ENCODE measurements at regions not wholly inside any gene's neighbourhood (a gene's known extent, or its start where the extent isn't known, plus 50 kb on each side); places are given as distances from the start of the nearest gene placed in this dataset.

DNA sequence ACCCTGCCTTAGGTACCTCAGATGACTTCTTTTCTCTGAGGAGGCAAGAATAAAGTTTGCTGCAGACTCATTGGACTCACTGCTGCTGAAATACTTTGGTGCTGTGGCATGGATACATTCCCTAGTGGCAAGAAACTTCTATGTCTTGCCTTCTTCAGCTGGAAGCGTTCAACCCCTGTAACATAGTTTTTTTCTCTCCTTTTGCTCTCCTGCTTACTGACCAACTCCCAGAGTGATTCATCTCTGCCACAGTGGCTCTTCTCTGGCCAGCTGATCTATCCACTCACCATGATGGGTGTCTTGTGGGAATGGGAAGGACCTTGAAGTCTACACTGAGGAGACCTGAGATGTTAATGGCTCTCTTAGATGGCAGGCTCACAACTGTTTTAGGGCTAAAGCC lies 309.3 kb upstream of the LRRTM4 start:
- H3K4me3 ChIP-seq (ENCODE audit: low read depth in 1 of 5, low read length in 5 of 5): no peak overlapping the region
- H3K9me3 ChIP-seq (ENCODE audit: control insufficient read depth in 5 of 5, low read length in 5 of 5): peaks cover 0 to 36% (median 30%) of the 10 kb centered on the region in 5 donors

DNA sequence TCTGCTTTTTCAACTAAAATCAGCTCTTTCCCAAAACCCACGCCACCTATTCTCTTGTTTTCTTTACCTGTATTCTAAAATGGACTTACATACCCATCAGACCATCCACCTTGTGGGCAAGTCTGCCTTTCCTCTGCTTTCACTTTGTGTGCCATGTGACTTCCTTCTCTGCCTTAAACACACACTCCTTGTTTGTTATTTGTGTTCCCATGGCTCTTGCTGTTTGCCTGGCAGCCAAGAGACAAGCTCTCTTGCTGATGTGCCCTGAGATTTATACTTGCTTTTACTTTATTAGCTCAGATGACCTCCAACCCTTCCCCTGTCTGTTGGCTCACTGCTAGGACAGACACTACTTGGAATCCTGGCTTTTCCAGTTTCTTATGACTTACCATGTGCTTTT lies 309.7 kb upstream of the LRRTM4 start:
- H3K27ac ChIP-seq (ENCODE audit: low read depth, low read length): no peak overlapping the region
- H3K36me3 ChIP-seq (ENCODE audit: control insufficient read depth in 5 of 5, insufficient read depth in 5 of 5, low read length in 5 of 5): no peaks in the 10 kb centered on the region
- no peaks in the 10 kb centered on the region for H3K27me3 ChIP-seq (ENCODE audit: control insufficient read depth in 5 of 5, insufficient read depth in 4 of 5, low read length in 5 of 5)
- no peak overlapping the region for H3K9ac ChIP-seq (ENCODE audit: low read length in 5 of 5)
- H3K4me1 ChIP-seq (ENCODE audit: control insufficient read depth in 5 of 5, insufficient read depth in 5 of 5, low read length in 5 of 5): no peaks in the 10 kb centered on the region
- no peak overlapping the region for H3K4me3 ChIP-seq (ENCODE audit: low read depth in 1 of 5, low read length in 5 of 5)
- H3K9me3 ChIP-seq (ENCODE audit: control insufficient read depth in 5 of 5, low read length in 5 of 5): peaks cover 0 to 38% (median 30%) of the 10 kb centered on the region in 5 donors

More for the DNA sequence above, 309.3 kb upstream of the LRRTM4 start:
- no peaks in the 10 kb centered on the region for H3K36me3 ChIP-seq (ENCODE audit: control insufficient read depth in 5 of 5, insufficient read depth in 5 of 5, low read length in 5 of 5)
- H3K4me1 ChIP-seq (ENCODE audit: control insufficient read depth in 5 of 5, insufficient read depth in 5 of 5, low read length in 5 of 5): no peaks in the 10 kb centered on the region
- no peak overlapping the region for H3K9ac ChIP-seq (ENCODE audit: low read length in 5 of 5)
- H3K27ac ChIP-seq (ENCODE audit: low read depth, low read length): no peak overlapping the region
- no peaks in the 10 kb centered on the region for H3K27me3 ChIP-seq (ENCODE audit: control insufficient read depth in 5 of 5, insufficient read depth in 4 of 5, low read length in 5 of 5)

DNA sequence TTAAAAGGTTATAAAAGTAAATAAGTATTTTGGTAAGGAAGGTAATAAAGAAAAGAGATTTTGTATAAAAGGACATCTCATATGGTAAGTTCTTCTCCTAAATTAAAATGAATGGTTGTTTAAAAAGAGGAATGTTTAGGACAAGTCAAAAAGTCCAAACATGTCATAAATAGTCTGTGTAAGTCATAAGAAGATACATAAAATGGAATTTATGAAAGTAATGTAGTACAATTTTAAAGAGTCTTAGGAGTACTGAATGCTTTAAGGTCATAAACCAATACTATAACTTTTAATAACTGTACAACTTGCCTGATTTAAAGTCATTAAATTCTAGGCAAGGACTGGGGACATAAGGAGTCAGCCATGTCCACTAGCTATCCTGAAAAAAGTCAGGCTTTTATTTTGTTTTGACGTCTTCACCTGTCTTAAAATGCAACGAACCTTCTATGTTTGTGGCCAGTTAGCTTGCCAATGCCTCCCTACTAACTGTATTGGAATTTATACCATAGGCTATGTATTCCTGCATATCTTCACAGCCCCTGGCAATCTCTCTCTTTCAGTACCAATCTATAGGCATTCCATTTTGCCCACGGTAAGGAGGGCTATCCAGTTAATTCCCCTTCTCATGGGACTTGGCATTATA lies 312.3 kb upstream of the LRRTM4 start:
- H3K4me3 ChIP-seq (ENCODE audit: low read depth in 1 of 5, low read length in 5 of 5): no peak overlapping the region
- no peaks in the 10 kb centered on the region for H3K4me1 ChIP-seq (ENCODE audit: control insufficient read depth in 5 of 5, insufficient read depth in 5 of 5, low read length in 5 of 5)
- H3K27me3 ChIP-seq (ENCODE audit: control insufficient read depth in 5 of 5, insufficient read depth in 4 of 5, low read length in 5 of 5): no peaks in the 10 kb centered on the region
- H3K9me3 ChIP-seq (ENCODE audit: control insufficient read depth in 5 of 5, low read length in 5 of 5): peaks cover 0 to 40% (median 30%) of the 10 kb centered on the region in 5 donors
- H3K36me3 ChIP-seq (ENCODE audit: control insufficient read depth in 5 of 5, insufficient read depth in 5 of 5, low read length in 5 of 5): no peaks in the 10 kb centered on the region
- H3K27ac ChIP-seq (ENCODE audit: low read depth, low read length): no peak overlapping the region
- no peak overlapping the region for H3K9ac ChIP-seq (ENCODE audit: low read length in 5 of 5)

DNA sequence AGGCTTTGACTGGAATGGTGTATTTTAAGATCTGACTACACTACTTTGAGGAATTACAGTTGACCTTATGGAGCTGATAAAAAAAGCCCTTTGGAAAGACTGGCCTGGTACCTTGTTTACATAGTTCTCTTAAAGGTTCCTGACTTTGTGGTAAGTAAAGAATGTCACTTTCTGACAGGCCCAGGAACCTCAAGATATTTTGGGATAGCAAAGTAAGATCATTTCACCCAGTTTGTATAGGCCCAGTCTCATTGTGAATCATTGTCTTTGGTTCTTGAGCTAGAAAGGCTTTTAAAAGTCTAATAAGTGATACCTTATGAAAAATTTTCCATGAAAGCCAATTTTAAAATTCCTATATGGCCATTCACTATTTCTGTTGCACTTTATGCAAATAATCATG lies 316.3 kb upstream of the LRRTM4 start:
- no peaks in the 10 kb centered on the region for H3K4me1 ChIP-seq (ENCODE audit: control insufficient read depth in 5 of 5, insufficient read depth in 5 of 5, low read length in 5 of 5)
- H3K4me3 ChIP-seq (ENCODE audit: low read depth in 1 of 5, low read length in 5 of 5): no peak overlapping the region
- peaks cover 0 to 28% (median 21%) of the 10 kb centered on the region in 5 donors for H3K9me3 ChIP-seq (ENCODE audit: control insufficient read depth in 5 of 5, low read length in 5 of 5)
- no peaks in the 10 kb centered on the region for H3K36me3 ChIP-seq (ENCODE audit: control insufficient read depth in 5 of 5, insufficient read depth in 5 of 5, low read length in 5 of 5)
- H3K27ac ChIP-seq (ENCODE audit: low read depth, low read length): no peak overlapping the region
- H3K9ac ChIP-seq (ENCODE audit: low read length in 5 of 5): no peak overlapping the region
- H3K27me3 ChIP-seq (ENCODE audit: control insufficient read depth in 5 of 5, insufficient read depth in 4 of 5, low read length in 5 of 5): no peaks in the 10 kb centered on the region

DNA sequence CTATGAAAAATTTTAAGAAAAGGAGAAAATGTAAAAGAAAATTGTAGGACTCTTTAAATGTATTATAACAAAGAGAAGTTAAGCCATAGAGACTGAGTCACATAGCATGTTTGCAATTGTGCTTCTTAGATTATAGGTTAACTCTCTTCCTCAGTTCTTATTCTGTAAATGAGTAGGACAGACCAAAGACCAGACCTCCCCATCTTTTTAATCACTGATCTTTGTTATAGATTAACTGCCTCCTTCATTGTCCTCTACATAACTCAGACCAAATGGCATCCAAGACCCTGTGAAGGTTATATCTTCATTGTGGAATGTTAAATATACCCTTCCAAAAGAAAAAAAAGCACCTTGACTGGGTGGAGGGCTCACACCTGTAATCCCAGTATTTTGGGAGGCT lies 316.9 kb upstream of the LRRTM4 start:
- peaks cover 0 to 21% (median 16%) of the 10 kb centered on the region in 5 donors for H3K9me3 ChIP-seq (ENCODE audit: control insufficient read depth in 5 of 5, low read length in 5 of 5)

DNA sequence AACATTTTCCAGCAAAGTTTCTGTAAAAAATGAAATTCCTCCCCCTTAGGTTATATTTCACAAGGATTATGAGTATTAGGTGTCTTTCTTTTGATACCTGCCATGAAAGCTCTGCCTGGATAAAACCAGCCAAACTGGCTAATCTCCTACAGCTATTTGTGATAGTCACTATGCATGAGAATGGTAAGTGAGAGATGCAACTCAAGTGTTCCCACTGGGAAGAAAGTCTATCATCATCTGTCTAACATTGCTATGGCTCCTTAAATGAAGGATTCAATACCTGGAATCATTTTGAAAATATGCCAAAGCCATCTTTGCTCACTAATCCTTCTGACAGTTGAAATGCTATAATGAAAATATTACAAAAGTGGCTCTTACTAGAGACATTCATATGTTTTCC lies 339.9 kb upstream of the LRRTM4 start:
- H3K4me3 ChIP-seq (ENCODE audit: low read depth in 1 of 5, low read length in 5 of 5): no peak overlapping the region
- no peaks in the 10 kb centered on the region for H3K4me1 ChIP-seq (ENCODE audit: control insufficient read depth in 5 of 5, insufficient read depth in 5 of 5, low read length in 5 of 5)
- H3K36me3 ChIP-seq (ENCODE audit: control insufficient read depth in 5 of 5, insufficient read depth in 5 of 5, low read length in 5 of 5): no peaks in the 10 kb centered on the region
- no peaks in the 10 kb centered on the region for H3K27me3 ChIP-seq (ENCODE audit: control insufficient read depth in 5 of 5, insufficient read depth in 4 of 5, low read length in 5 of 5)
- H3K27ac ChIP-seq (ENCODE audit: low read depth, low read length): no peak overlapping the region
- H3K9me3 ChIP-seq (ENCODE audit: control insufficient read depth in 5 of 5, low read length in 5 of 5): peaks cover 0 to 9% (median 4%) of the 10 kb centered on the region in 5 donors
- H3K9ac ChIP-seq (ENCODE audit: low read length in 5 of 5): no peak overlapping the region

More for the DNA sequence above, 316.9 kb upstream of the LRRTM4 start:
- no peak overlapping the region for H3K4me3 ChIP-seq (ENCODE audit: low read depth in 1 of 5, low read length in 5 of 5)
- no peaks in the 10 kb centered on the region for H3K36me3 ChIP-seq (ENCODE audit: control insufficient read depth in 5 of 5, insufficient read depth in 5 of 5, low read length in 5 of 5)
- no peak overlapping the region for H3K27ac ChIP-seq (ENCODE audit: low read depth, low read length)
- no peaks in the 10 kb centered on the region for H3K27me3 ChIP-seq (ENCODE audit: control insufficient read depth in 5 of 5, insufficient read depth in 4 of 5, low read length in 5 of 5)
- no peaks in the 10 kb centered on the region for H3K4me1 ChIP-seq (ENCODE audit: control insufficient read depth in 5 of 5, insufficient read depth in 5 of 5, low read length in 5 of 5)
- H3K9ac ChIP-seq (ENCODE audit: low read length in 5 of 5): no peak overlapping the region

DNA sequence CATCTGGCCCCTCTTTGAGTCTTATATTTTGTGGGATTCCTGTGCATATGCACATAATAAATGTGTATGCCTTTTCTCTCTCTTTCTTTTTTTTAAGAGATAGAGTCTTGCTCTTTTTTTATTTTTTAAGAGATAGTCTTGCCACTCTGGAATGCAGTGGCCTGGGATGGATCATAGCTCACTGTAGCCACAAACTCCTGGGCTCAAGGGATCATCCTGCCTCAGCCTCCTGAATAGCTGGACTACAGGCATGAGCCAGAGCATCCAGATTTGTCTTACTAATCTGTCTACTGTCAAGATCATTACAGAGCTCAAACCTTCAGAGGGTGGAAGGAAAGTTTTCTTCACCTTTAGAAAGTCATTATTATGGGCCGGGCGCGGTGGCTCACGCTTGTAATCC lies 342.2 kb upstream of the LRRTM4 start:
- Histone ChIP-seq H3K4me1 (ENCODE audit: control insufficient read depth in 5 of 5, insufficient read depth in 5 of 5, low read length in 5 of 5) (no peaks in the 10 kb centered on the region), H3K27me3 (ENCODE audit: control insufficient read depth in 5 of 5, insufficient read depth in 4 of 5, low read length in 5 of 5) (no peaks in the 10 kb centered on the region), H3K36me3 (ENCODE audit: control insufficient read depth in 5 of 5, insufficient read depth in 5 of 5, low read length in 5 of 5) (no peaks in the 10 kb centered on the region), H3K9me3 (ENCODE audit: control insufficient read depth in 5 of 5, low read length in 5 of 5) (no peaks in the 10 kb centered on the region), H3K4me3 (ENCODE audit: low read depth in 1 of 5, low read length in 5 of 5) (no peak overlapping the region), H3K9ac (ENCODE audit: low read length in 5 of 5) (no peak overlapping the region), H3K27ac (ENCODE audit: low read depth, low read length) (no peak overlapping the region)

DNA sequence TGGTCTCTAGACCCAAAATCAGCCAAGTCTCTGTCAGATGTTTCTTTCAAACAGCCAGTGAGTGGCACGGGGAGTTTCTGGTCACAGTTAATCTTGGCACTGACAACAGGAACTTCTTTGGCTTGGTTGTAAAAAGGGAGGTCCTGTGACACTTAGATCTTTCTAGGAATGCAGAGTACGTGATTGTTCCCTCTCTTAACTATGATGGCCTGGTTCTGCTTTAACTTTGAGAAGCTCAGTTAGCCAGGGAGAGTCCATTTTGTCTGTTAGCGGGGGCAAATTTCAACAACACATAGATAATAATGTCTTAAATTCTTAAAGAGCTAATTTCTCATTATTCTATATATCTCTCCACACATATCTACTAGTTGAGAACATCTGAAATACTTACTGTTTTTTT lies 344.5 kb upstream of the LRRTM4 start:
- H3K4me1 ChIP-seq (ENCODE audit: control insufficient read depth in 5 of 5, insufficient read depth in 5 of 5, low read length in 5 of 5): no peaks in the 10 kb centered on the region
- no peak overlapping the region for H3K9ac ChIP-seq (ENCODE audit: low read length in 5 of 5)
- no peaks in the 10 kb centered on the region for H3K27me3 ChIP-seq (ENCODE audit: control insufficient read depth in 5 of 5, insufficient read depth in 4 of 5, low read length in 5 of 5)

DNA sequence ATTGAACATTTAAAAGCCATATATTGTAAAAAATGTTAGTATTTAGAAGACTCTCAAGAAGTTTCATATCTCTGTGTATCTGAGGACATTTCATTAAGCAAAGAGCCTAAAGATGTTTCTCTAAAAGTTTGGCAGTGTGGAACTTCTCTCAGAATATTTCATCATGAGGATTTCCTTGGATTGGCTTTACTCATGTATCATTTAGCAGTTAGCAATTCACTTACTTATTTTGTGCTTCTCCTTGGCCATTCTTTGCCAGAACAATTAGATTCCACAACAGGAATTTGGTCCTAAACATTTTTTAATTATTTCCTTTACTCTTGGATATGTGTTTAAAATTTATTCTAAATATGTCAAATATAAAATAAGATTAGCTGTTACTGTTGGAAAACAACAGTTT lies 345.0 kb upstream of the LRRTM4 start:
- no peak overlapping the region for H3K4me3 ChIP-seq (ENCODE audit: low read depth in 1 of 5, low read length in 5 of 5)

More for the DNA sequence above, 344.5 kb upstream of the LRRTM4 start:
- Histone ChIP-seq H3K27ac (ENCODE audit: low read depth, low read length) (no peak overlapping the region), H3K9me3 (ENCODE audit: control insufficient read depth in 5 of 5, low read length in 5 of 5) (no peaks in the 10 kb centered on the region), H3K36me3 (ENCODE audit: control insufficient read depth in 5 of 5, insufficient read depth in 5 of 5, low read length in 5 of 5) (no peaks in the 10 kb centered on the region), H3K4me3 (ENCODE audit: low read depth in 1 of 5, low read length in 5 of 5) (no peak overlapping the region)

DNA sequence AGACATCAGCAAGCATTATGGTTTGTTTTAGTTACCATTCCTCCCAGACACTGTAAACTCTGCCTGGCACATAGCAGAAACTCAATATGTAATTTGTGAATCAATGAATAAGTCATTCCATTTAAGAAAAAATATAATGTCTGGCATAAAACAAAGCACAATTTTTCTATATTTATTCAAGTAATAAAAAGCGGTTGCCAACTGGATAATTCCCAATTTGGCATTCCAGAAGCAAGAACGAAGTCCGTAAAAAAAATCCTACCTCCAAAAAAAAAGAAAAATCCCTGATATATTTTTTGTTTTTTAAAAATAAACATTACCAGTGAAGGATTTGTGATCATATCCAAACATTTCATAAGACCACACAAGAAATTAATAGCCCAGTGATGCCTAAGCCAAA lies 351.3 kb upstream of the LRRTM4 start:
- Histone ChIP-seq H3K9ac (ENCODE audit: low read length in 5 of 5) (no peak overlapping the region), H3K27me3 (ENCODE audit: control insufficient read depth in 5 of 5, insufficient read depth in 4 of 5, low read length in 5 of 5) (no peaks in the 10 kb centered on the region), H3K9me3 (ENCODE audit: control insufficient read depth in 5 of 5, low read length in 5 of 5) (no peaks in the 10 kb centered on the region), H3K4me3 (ENCODE audit: low read depth in 1 of 5, low read length in 5 of 5) (no peak overlapping the region), H3K27ac (ENCODE audit: low read depth, low read length) (no peak overlapping the region), H3K4me1 (ENCODE audit: control insufficient read depth in 5 of 5, insufficient read depth in 5 of 5, low read length in 5 of 5) (peaks cover 0 to 6% (median 0%) of the 10 kb centered on the region in 5 donors), H3K36me3 (ENCODE audit: control insufficient read depth in 5 of 5, insufficient read depth in 5 of 5, low read length in 5 of 5) (no peaks in the 10 kb centered on the region)

More for the DNA sequence above, 345.0 kb upstream of the LRRTM4 start:
- H3K27ac ChIP-seq (ENCODE audit: low read depth, low read length): no peak overlapping the region
- H3K9ac ChIP-seq (ENCODE audit: low read length in 5 of 5): no peak overlapping the region
- no peaks in the 10 kb centered on the region for H3K36me3 ChIP-seq (ENCODE audit: control insufficient read depth in 5 of 5, insufficient read depth in 5 of 5, low read length in 5 of 5)
- no peaks in the 10 kb centered on the region for H3K4me1 ChIP-seq (ENCODE audit: control insufficient read depth in 5 of 5, insufficient read depth in 5 of 5, low read length in 5 of 5)
- H3K27me3 ChIP-seq (ENCODE audit: control insufficient read depth in 5 of 5, insufficient read depth in 4 of 5, low read length in 5 of 5): no peaks in the 10 kb centered on the region
- H3K9me3 ChIP-seq (ENCODE audit: control insufficient read depth in 5 of 5, low read length in 5 of 5): no peaks in the 10 kb centered on the region

Measured in subcutaneous abdominal adipose tissue (tissue), 5 donors.